Neural cell (in vitro differentiated cells): ENCODE measurements at regions not wholly inside any gene's neighbourhood (a gene's known extent, or its start where the extent isn't known, plus 50 kb on each side); places are given as distances from the start of the nearest gene placed in this dataset.

Experiments
- H2AFZ ChIP-seq: fragments of 200-600, 300-800 bp; sonication (generic), shearing (Covaris generic); 2 replicates; pipeline ENCODE4 v1.6.0; 2014; ENCODE audit warnings: low read depth, mild to moderate bottlenecking, antibody characterized with exemption, low read length, moderate library complexity
- H3F3A ChIP-seq: fragments of 200-600 bp; shearing (Covaris generic); 2 replicates; pipeline ENCODE4 v1.6.1; 2016; ENCODE audit warnings: mild to moderate bottlenecking, moderate library complexity, mixed read lengths, antibody characterized with exemption, low read length; ENCODE audit not compliant: insufficient read depth, poor library complexity, severe bottlenecking
- H3K27ac ChIP-seq: fragments of 200-600, 300-800 bp; sonication (generic), shearing (Covaris generic); 2 replicates; pipeline ENCODE4 v1.5.1; 2014; ENCODE audit warnings: mild to moderate bottlenecking, low read length, moderate library complexity
- H3K27me3 ChIP-seq: fragments of 300-800, 200-600 bp; sonication (generic), shearing (Covaris generic); 2 replicates; pipeline ENCODE4 v1.6.0; 2014; ENCODE audit warnings: mild to moderate bottlenecking, low read depth, low read length, moderate library complexity; ENCODE audit not compliant: insufficient read depth
- H3K36me3 ChIP-seq: fragments of 300-800, 200-600 bp; sonication (generic), shearing (Covaris generic); 2 replicates; pipeline ENCODE4 v1.5.1; 2014; ENCODE audit warnings: mild to moderate bottlenecking, antibody characterized with exemption, low read length, moderate library complexity; ENCODE audit not compliant: insufficient read depth
- H3K4me2 ChIP-seq: fragments of 300-800, 200-600 bp; sonication (generic), shearing (Covaris generic); 2 replicates; pipeline ENCODE4 v1.6.0; 2014; ENCODE audit warnings: mild to moderate bottlenecking, low read length
- H3K4me3 ChIP-seq: fragments of 300-800, 200-600 bp; sonication (generic), shearing (Covaris generic); 2 replicates; pipeline ENCODE4 v1.5.1; 2014; ENCODE audit warnings: mild to moderate bottlenecking, low read length, moderate library complexity
- H3K79me2 ChIP-seq: fragments of 200-600 bp; shearing (Covaris generic); replicated peaks from 2 replicates; pipeline ENCODE4 v1.6.0; 2014; ENCODE audit warnings: mild to moderate bottlenecking, low read length, moderate library complexity; ENCODE audit not compliant: insufficient read depth
- H3K9ac ChIP-seq: fragments of 300-800, 200-600 bp; sonication (generic), shearing (Covaris generic); 2 replicates; pipeline ENCODE4 v1.6.1; 2016; ENCODE audit warnings: mild to moderate bottlenecking, low read length, mixed read lengths
- H3K9me2 ChIP-seq: fragments of 200-600 bp; shearing (Covaris generic); 2 replicates; pipeline ENCODE4 v1.6.1; 2016; ENCODE audit warnings: mild to moderate bottlenecking, low read length, mixed read lengths; ENCODE audit not compliant: insufficient read depth
- H3K9me3 ChIP-seq: fragments of 200-600, 300-800 bp; sonication (generic), shearing (Covaris generic); 2 replicates; pipeline ENCODE4 v1.6.1; 2016; ENCODE audit warnings: mild to moderate bottlenecking, mixed run types, low read length, moderate library complexity, mixed read lengths
- H4K20me1 ChIP-seq: fragments of 200-600 bp; shearing (Covaris generic); 2 replicates; pipeline ENCODE4 v1.6.1; 2016; ENCODE audit warnings: mild to moderate bottlenecking, mixed run types; ENCODE audit not compliant: insufficient read depth
- CTCF ChIP-seq: fragments of 450-650 bp; IDR thresholded peaks from 2 replicates; pipeline ENCODE4 v1.5.1; 2014; ENCODE audit warnings: antibody characterized with exemption, mild to moderate bottlenecking, moderate library complexity; ENCODE audit not compliant: poor library complexity, severe bottlenecking
- EP300 ChIP-seq: fragments of 450-650 bp; conservative IDR thresholded peaks from 2 replicates; pipeline ENCODE4 v1.6.1; 2014; ENCODE audit warnings: antibody characterized with exemption, mild to moderate bottlenecking, moderate library complexity; ENCODE audit not compliant: poor library complexity, severe bottlenecking
- EZH2 ChIP-seq: fragments of 200-600, 300-800 bp; shearing (Covaris generic), sonication (generic); IDR thresholded peaks from 2 replicates; pipeline ENCODE4 v1.6.1; 2014; ENCODE audit warnings: antibody characterized with exemption, low read length, borderline replicate concordance, mild to moderate bottlenecking; ENCODE audit not compliant: insufficient read depth, poor library complexity, severe bottlenecking
- MXI1 ChIP-seq: fragments of 450-650 bp; conservative IDR thresholded peaks from 2 replicates; pipeline ENCODE4 v1.6.1; 2014; ENCODE audit warnings: antibody characterized with exemption, mild to moderate bottlenecking; ENCODE audit not compliant: poor library complexity, severe bottlenecking
- POLR2AphosphoS5 ChIP-seq: IDR thresholded peaks from 2 replicates; pipeline ENCODE4 v1.6.1; 2012
- RAD21 ChIP-seq: fragments of 450-650 bp; conservative IDR thresholded peaks from 2 replicates; pipeline ENCODE4 v1.6.1; 2014; ENCODE audit warnings: antibody characterized with exemption, mild to moderate bottlenecking, moderate library complexity
- REST ChIP-seq: IDR thresholded peaks from 2 replicates; pipeline ENCODE4 v1.6.1; 2012; ENCODE audit warnings: borderline replicate concordance
- SMC3 ChIP-seq: fragments of 450-650 bp; conservative IDR thresholded peaks from 2 replicates; pipeline ENCODE4 v1.6.1; 2014; ENCODE audit warnings: antibody characterized with exemption, mild to moderate bottlenecking, moderate library complexity; ENCODE audit not compliant: poor library complexity
- TAF1 ChIP-seq: IDR thresholded peaks from 2 replicates; pipeline ENCODE4 v1.6.1; 2012; ENCODE audit warnings: low read depth

- H3K4me3 ChIP-seq: no peak overlapping the region
- H3K9me2 ChIP-seq: no peaks in the 10 kb centered on the region
- H3F3A ChIP-seq: no peaks in the 10 kb centered on the region
- TF ChIP-seq REST (no peak), MXI1 (no peak), EP300 (no peak), SMC3 (no peak), TAF1 (no peak), CTCF (no peak), RAD21 (no peak), POLR2AphosphoS5 (no peak), EZH2 (no peak)
- H4K20me1 ChIP-seq: no peaks in the 10 kb centered on the region
- H3K36me3 ChIP-seq: no peaks in the 10 kb centered on the region
- H3K27me3 ChIP-seq: no peaks in the 10 kb centered on the region
- no peak overlapping the region for H3K9ac ChIP-seq
- H3K9me3 ChIP-seq: no peaks in the 10 kb centered on the region
- H3K4me2 ChIP-seq: no peak overlapping the region
- no peak overlapping the region for H2AFZ ChIP-seq
- no peaks in the 10 kb centered on the region for H3K79me2 ChIP-seq
- H3K27ac ChIP-seq: no peak overlapping the region
Measured at GRCh38 chr2:56898986-56899385, 715.2 kb downstream of the CCDC85A start.

- H3K4me3 ChIP-seq: no peak overlapping the region
- no peaks in the 10 kb centered on the region for H3K27me3 ChIP-seq
- no peaks in the 10 kb centered on the region for H3K79me2 ChIP-seq
- H3K9me2 ChIP-seq: no peaks in the 10 kb centered on the region
- TF ChIP-seq RAD21 (no peak), MXI1 (no peak), POLR2AphosphoS5 (no peak), EP300 (no peak), CTCF (no peak), SMC3 (no peak), REST (no peak), EZH2 (no peak), TAF1 (no peak)
- H2AFZ ChIP-seq: no peak overlapping the region
- H3K36me3 ChIP-seq: no peaks in the 10 kb centered on the region
- no peaks in the 10 kb centered on the region for H3K9me3 ChIP-seq
- no peaks in the 10 kb centered on the region for H4K20me1 ChIP-seq
- no peaks in the 10 kb centered on the region for H3F3A ChIP-seq
- no peak overlapping the region for H3K9ac ChIP-seq
- H3K4me2 ChIP-seq: no peak overlapping the region
- no peak overlapping the region for H3K27ac ChIP-seq
Measured at GRCh38 chr2:56912490-56912889, 728.7 kb downstream of the CCDC85A start.
